ENCODE measurements at regions not wholly inside any gene's neighbourhood (a gene's known extent, or its start where the extent isn't known, plus 50 kb on each side); places are given as distances from the start of the nearest gene placed in this dataset.

DNA sequence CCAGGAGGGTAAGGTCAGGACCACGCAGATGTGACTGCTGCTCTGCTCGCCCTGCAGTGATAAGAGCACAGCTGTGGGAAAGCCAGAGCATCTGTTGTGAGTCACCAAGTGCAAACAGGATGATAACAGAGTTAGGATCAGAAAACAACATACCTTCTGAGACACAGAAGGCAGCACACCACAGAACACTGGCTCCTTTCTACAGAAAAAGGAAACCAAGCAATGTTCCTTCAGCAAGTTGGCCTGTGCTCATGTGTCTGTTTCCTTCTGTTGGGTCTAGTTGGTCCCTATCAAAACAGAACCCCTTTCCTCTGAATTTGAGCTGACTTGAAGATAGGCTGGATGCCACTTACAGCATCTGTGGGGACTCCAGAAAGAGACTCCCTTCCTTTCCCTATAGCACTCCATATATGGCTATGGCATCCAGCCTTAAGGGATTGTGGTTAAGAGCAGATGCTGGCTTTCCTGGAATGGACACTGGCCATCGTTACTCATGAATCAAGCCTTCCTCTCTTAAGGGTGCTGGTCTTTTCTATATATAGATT, 440.7 kb upstream of the THBS1 start:
- TF ChIP-seq, protein P1, sequence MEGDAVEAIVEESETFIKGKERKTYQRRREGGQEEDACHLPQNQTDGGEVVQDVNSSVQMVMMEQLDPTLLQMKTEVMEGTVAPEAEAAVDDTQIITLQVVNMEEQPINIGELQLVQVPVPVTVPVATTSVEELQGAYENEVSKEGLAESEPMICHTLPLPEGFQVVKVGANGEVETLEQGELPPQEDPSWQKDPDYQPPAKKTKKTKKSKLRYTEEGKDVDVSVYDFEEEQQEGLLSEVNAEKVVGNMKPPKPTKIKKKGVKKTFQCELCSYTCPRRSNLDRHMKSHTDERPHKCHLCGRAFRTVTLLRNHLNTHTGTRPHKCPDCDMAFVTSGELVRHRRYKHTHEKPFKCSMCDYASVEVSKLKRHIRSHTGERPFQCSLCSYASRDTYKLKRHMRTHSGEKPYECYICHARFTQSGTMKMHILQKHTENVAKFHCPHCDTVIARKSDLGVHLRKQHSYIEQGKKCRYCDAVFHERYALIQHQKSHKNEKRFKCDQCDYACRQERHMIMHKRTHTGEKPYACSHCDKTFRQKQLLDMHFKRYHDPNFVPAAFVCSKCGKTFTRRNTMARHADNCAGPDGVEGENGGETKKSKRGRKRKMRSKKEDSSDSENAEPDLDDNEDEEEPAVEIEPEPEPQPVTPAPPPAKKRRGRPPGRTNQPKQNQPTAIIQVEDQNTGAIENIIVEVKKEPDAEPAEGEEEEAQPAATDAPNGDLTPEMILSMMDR (IDR thresholded peaks at IDR 0.05 in 8 of 11, conservative IDR thresholded peaks at IDR 0.05 in 3 of 11): no peak
- TF ChIP-seq POLR2A (IDR thresholded peaks at IDR 0.05): no peak

Measured in spleen (tissue), 7 donors.